SK-N-SH (cell line): ENCODE measurements at regions not wholly inside any gene's neighbourhood (a gene's known extent, or its start where the extent isn't known, plus 50 kb on each side); places are given as distances from the start of the nearest gene placed in this dataset.

Experiments used
- CTCF ChIA-PET: fragments of 300-600, 350-600 bp; formaldehyde crosslinking; extraction: SDS; loops from one replicate; lab custom pipeline; 2021; lab: Yijun Ruan, JAX
- POLR2A ChIA-PET: fragments of 350-600 bp; sonication (Branson Sonifier 250); formaldehyde crosslinking; extraction: SDS; loops from one replicate; lab custom pipeline; 2020; ENCODE audit warnings: antibody characterized with exemption, inconsistent platforms; lab: Yijun Ruan, JAX
- DNase-seq: peaks from one replicate; pipeline ENCODE4 v3.0.0; 2012
- H2AFZ ChIP-seq: fragments of 200-600 bp; sonication (generic); 2 replicates; pipeline ENCODE4 v1.8.1; 2016; ENCODE audit warnings: antibody characterized with exemption, mild to moderate bottlenecking, low read depth
- H3F3A ChIP-seq: fragments of 200-600 bp; sonication (generic); replicated peaks from 2 replicates; pipeline ENCODE3; 2016; ENCODE audit warnings: antibody characterized with exemption, mild to moderate bottlenecking; ENCODE audit not compliant: insufficient read depth
- H3K27ac ChIP-seq, 2 experiments: fragments of 200-500 bp in 1 of 2; fragments of 200-600 bp in 1 of 2; sonication (Bioruptor generic) in 1 of 2; sonication (generic), shearing (Covaris generic) in 1 of 2; 2 replicates each; pipeline versions ENCODE4 v1.5.1 to v1.6.1; 2014 to 2016; ENCODE audit warnings: low read depth in 2 of 2, inconsistent platforms in 1 of 2, low read length in 1 of 2, mild to moderate bottlenecking in 1 of 2, mixed read lengths in 1 of 2
- H3K27me3 ChIP-seq: fragments of 200-600 bp; sonication (generic), shearing (Covaris generic); 2 replicates; pipeline ENCODE4 v1.6.1; 2016; ENCODE audit warnings: mixed run types; ENCODE audit not compliant: insufficient read depth
- H3K36me3 ChIP-seq, 2 experiments: fragments of 200-500 bp in 1 of 2; fragments of 200-600 bp in 1 of 2; sonication (Bioruptor generic) in 1 of 2; sonication (generic) in 1 of 2; replicated peaks in 1 of 2; 2 replicates each; pipeline versions ENCODE3 to v1.5.1; 2014 to 2016; ENCODE audit warnings: low read length in 1 of 2, mild to moderate bottlenecking in 1 of 2; ENCODE audit not compliant: insufficient read depth in 2 of 2, control insufficient read depth in 1 of 2
- H3K4me1 ChIP-seq, 2 experiments: fragments of 200-500 bp in 1 of 2; fragments of 200-600 bp in 1 of 2; sonication (Bioruptor generic) in 1 of 2; sonication (generic), shearing (Covaris generic) in 1 of 2; 2 replicates each; pipeline versions ENCODE4 v1.5.1 to v1.6.1; 2014 to 2016; ENCODE audit warnings: low read depth in 1 of 2, low read length in 1 of 2, mixed run types in 1 of 2; ENCODE audit not compliant: insufficient read depth in 2 of 2, control insufficient read depth in 1 of 2
- H3K4me2 ChIP-seq: fragments of 200-600 bp; sonication (generic), shearing (Covaris generic); 2 replicates; pipeline ENCODE4 v1.6.1; 2017; ENCODE audit warnings: mixed run types
- H3K4me3 ChIP-seq, 2 experiments: fragments of 200-500 bp in 1 of 2; fragments of 200-600 bp in 1 of 2; sonication (Bioruptor generic) in 1 of 2; sonication (generic), shearing (Covaris generic) in 1 of 2; 2 replicates each; pipeline versions ENCODE4 v1.5.1 to v1.8.1; 2014 to 2016; ENCODE audit warnings: low read depth in 2 of 2, inconsistent platforms in 1 of 2, low read length in 1 of 2, mild to moderate bottlenecking in 1 of 2, mixed read lengths in 1 of 2, moderate library complexity in 1 of 2
- H3K79me2 ChIP-seq: fragments of 200-600 bp; sonication (generic); 2 replicates; pipeline ENCODE4 v1.8.1; 2017; ENCODE audit warnings: mild to moderate bottlenecking; ENCODE audit not compliant: insufficient read depth
- H3K9ac ChIP-seq: fragments of 200-600 bp; sonication (generic); 2 replicates; pipeline ENCODE4 v1.6.1; 2017; ENCODE audit warnings: mixed run types
- H3K9me2 ChIP-seq: fragments of 200-600 bp; sonication (generic); 2 replicates; pipeline ENCODE4 v1.6.1; 2017; ENCODE audit warnings: mixed run types
- H3K9me3 ChIP-seq: fragments of 200-600 bp; sonication (generic); 2 replicates; pipeline ENCODE4 v1.6.1; 2017; ENCODE audit warnings: mixed run types, mild to moderate bottlenecking, moderate library complexity
- H4K20me1 ChIP-seq: fragments of 200-600 bp; sonication (generic); 2 replicates; pipeline ENCODE4 v1.6.1; 2017; ENCODE audit warnings: mild to moderate bottlenecking, mixed run types; ENCODE audit not compliant: insufficient read depth
- CHD2 ChIP-seq: fragments of 150-350 bp; IDR thresholded peaks from 2 replicates; pipeline ENCODE4 v1.6.1; 2018; ENCODE audit warnings: low read length; ENCODE audit not compliant: partially characterized antibody
- CTCF ChIP-seq: fragments of 200-600 bp; sonication (generic); IDR thresholded peaks from 2 replicates; pipeline ENCODE4 v1.6.1; 2017; ENCODE audit warnings: antibody characterized with exemption, mild to moderate bottlenecking, moderate library complexity
- ELF1 ChIP-seq: IDR thresholded peaks from 2 replicates; pipeline ENCODE4 v1.4.0; 2012
- EP300 ChIP-seq, 2 experiments: IDR thresholded peaks; 2 replicates each; pipeline versions ENCODE4 v1.4.0 to v1.6.1; 2012; ENCODE audit warnings: borderline replicate concordance in 1 of 2, low read depth in 1 of 2, low read length in 1 of 2
- EZH2phosphoT487 ChIP-seq: fragments of 200-600 bp; sonication (generic); IDR thresholded peaks from 2 replicates; pipeline ENCODE4 v1.6.1; 2017; ENCODE audit warnings: low read depth, mixed run types, mild to moderate bottlenecking, antibody characterized with exemption, moderate library complexity, borderline replicate concordance
- FOSL2 ChIP-seq: IDR thresholded peaks from 2 replicates; pipeline ENCODE4 v1.4.0; 2012; ENCODE audit warnings: low read depth, mild to moderate bottlenecking, moderate library complexity, borderline replicate concordance
- FOXJ3 ChIP-seq: sonication (generic); formaldehyde crosslinking; IDR thresholded peaks from 2 replicates; pipeline ENCODE4 v1.5.1; 2020; ENCODE audit warnings: mild to moderate bottlenecking, missing genetic modification reagents
- GATA2 ChIP-seq: sonication (generic); formaldehyde crosslinking; IDR thresholded peaks from 2 replicates; pipeline ENCODE4 v1.5.0; 2020; ENCODE audit warnings: mild to moderate bottlenecking, missing genetic modification reagents
- JUND ChIP-seq: IDR thresholded peaks from 2 replicates; pipeline ENCODE4 v1.4.0; 2012
- MEF2A ChIP-seq: IDR thresholded peaks from 2 replicates; pipeline ENCODE4 v1.4.0; 2012; ENCODE audit warnings: low read depth, borderline replicate concordance
- MXI1 ChIP-seq: IDR thresholded peaks from 2 replicates; pipeline ENCODE4 v1.6.1; 2012; ENCODE audit warnings: mild to moderate bottlenecking, low read depth, low read length, improper control_type of control experiment
- NFIC ChIP-seq: IDR thresholded peaks from 2 replicates; pipeline ENCODE4 v1.4.0; 2012; ENCODE audit warnings: borderline replicate concordance
- POLR2AphosphoS5 ChIP-seq: IDR thresholded peaks from 2 replicates; pipeline ENCODE4 v1.6.1; 2012; ENCODE audit warnings: low read depth, low read length
- RAD21 ChIP-seq: IDR thresholded peaks from 2 replicates; pipeline ENCODE4 v1.6.1; 2012; ENCODE audit warnings: mild to moderate bottlenecking, low read length
- RCOR1 ChIP-seq: fragments of 150-350 bp; IDR thresholded peaks from 2 replicates; pipeline ENCODE4 v1.6.1; 2017; ENCODE audit warnings: antibody characterized with exemption, low read length
- RFX5 ChIP-seq: IDR thresholded peaks from 2 replicates; pipeline ENCODE4 v1.6.1; 2012; ENCODE audit warnings: mild to moderate bottlenecking, improper control_type of control experiment, low read length
- SMC3 ChIP-seq: IDR thresholded peaks from 2 replicates; pipeline ENCODE4 v1.6.1; 2012; ENCODE audit warnings: low read depth, low read length, improper control_type of control experiment
- TCF12 ChIP-seq: IDR thresholded peaks from 2 replicates; pipeline ENCODE4 v1.4.0; 2012
- TEAD4 ChIP-seq: IDR thresholded peaks from 2 replicates; pipeline ENCODE4 v1.4.0; 2012; ENCODE audit warnings: mild to moderate bottlenecking, borderline replicate concordance; ENCODE audit not compliant: insufficient read depth
- WGBS: methylation state at CpG from one replicate; pipeline ENCODE4 v1.1.6; 2017; ENCODE audit warnings: low lambda C conversion rate; 5-methylcytosine and 5-hydroxymethylcytosine counted together
- TF ChIP-seq, protein P1 (sequence below): fragments of 150-350 bp; IDR thresholded peaks from 2 replicates; pipeline ENCODE4 v1.6.1; 2017; ENCODE audit warnings: antibody characterized with exemption, low read length, low read depth, borderline replicate concordance
- TF ChIP-seq, protein P2 (sequence below): IDR thresholded peaks from 2 replicates; pipeline ENCODE4 v1.6.1; 2012; ENCODE audit warnings: mild to moderate bottlenecking, low read depth, low read length, moderate library complexity

DNA sequence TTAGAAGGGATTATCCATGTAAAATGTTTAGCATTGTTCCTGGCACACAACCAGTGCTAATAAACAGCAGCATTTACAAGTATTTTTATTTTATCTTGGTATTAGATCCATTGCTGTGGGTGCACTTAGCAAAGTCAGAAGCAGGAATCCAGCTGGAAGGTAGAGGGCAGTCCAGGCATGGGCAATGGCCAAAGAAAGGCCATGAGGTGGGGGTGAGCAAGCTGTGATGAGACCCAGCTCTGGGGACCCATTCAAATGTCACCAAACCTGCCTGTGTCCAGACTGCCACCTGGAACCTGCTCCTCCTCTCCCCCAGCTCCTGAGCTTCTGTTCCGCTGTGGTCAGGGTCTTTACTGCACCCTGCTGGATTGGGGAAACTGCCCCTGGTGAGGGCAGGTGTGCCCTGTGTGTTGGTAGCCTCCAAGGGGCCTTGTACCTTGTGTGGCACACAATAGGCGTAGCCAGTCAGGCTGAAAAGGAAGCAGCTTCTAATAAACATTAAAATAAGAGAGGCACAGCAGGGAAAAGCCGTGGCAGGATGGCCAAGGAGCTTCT, 118.0 kb upstream of the CRHR1 start:
- Histone ChIP-seq H4K20me1 (no peaks in the 10 kb centered on the region), H3K4me1 (no peaks in the 10 kb centered on the region), H3K79me2 (no peaks in the 10 kb centered on the region), H2AFZ (no peak overlapping the region), H3K4me3 (no peak overlapping the region), H3K9me2 (no peaks in the 10 kb centered on the region), H3F3A (no peaks in the 10 kb centered on the region), H3K36me3 (no peaks in the 10 kb centered on the region), H3K27me3 (peaks cover 23% of the 10 kb centered on the region), H3K9ac (no peak overlapping the region), H3K9me3 (no peaks in the 10 kb centered on the region), H3K4me2 (no peak overlapping the region), H3K27ac (no peak overlapping the region)
- CTCF ChIA-PET, result interaction anchor here (0.6 to 3.1 kb wide), 17 partner anchors 8 to 281 kb away, joined by 3 to 25 read pairs (median 4); no protein-coding TSS in a partner anchor
- WGBS, result 42% methylated on average over 3 of the region's 3 CpGs
- TF ChIP-seq RAD21 (peak; percentile 60), JUND (no peak), POLR2AphosphoS5 (no peak), RCOR1 (no peak), EP300 (IDR thresholded peaks at IDR 0.05; ENCODE audit: borderline replicate concordance in 1 of 2, low read depth in 1 of 2, low read length in 1 of 2) (no peak)
- POLR2A ChIA-PET, result no interaction called here
- DNase-seq, result no peak

DNA sequence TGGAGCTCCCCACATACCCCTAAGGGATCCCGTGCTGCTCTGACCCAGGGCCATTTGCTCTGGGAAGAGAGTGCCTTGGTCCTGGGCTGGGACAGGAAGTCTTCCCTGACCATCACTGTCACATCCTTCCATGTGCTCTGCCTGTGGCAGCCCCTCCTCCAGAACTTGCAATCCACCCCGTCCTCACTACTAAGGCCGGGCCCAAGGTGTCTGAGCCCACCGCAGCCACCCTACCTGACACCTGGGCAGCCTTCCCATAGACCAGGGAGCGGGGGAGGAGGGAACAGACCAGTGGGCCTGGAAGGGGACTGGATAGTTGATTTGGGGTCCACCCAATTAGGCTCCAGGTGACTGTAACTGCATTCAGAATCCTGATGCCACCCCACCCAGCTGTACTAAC, 117.5 kb upstream of the CRHR1 start:
- Histone ChIP-seq H3K27me3 (peaks cover 23% of the 10 kb centered on the region), H3K9me2 (no peaks in the 10 kb centered on the region), H2AFZ (no peak overlapping the region), H3K27ac (no peak overlapping the region), H3K9me3 (no peaks in the 10 kb centered on the region), H3K4me3 (no peak overlapping the region), H3K79me2 (no peaks in the 10 kb centered on the region), H3K4me1 (no peaks in the 10 kb centered on the region), H3K9ac (no peak overlapping the region), H4K20me1 (no peaks in the 10 kb centered on the region), H3F3A (no peaks in the 10 kb centered on the region), H3K4me2 (no peak overlapping the region), H3K36me3 (no peaks in the 10 kb centered on the region)
- TF ChIP-seq, protein P1, sequence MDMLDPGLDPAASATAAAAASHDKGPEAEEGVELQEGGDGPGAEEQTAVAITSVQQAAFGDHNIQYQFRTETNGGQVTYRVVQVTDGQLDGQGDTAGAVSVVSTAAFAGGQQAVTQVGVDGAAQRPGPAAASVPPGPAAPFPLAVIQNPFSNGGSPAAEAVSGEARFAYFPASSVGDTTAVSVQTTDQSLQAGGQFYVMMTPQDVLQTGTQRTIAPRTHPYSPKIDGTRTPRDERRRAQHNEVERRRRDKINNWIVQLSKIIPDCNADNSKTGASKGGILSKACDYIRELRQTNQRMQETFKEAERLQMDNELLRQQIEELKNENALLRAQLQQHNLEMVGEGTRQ, result no peak
- no peak for TF ChIP-seq ELF1
- TF ChIP-seq JUND, result no peak
- no peak for TF ChIP-seq RFX5
- no peak for TF ChIP-seq CHD2
- no peak for TF ChIP-seq CTCF
- TF ChIP-seq EZH2phosphoT487, result no peak
- TF ChIP-seq NFIC, result no peak
- no peak for TF ChIP-seq SMC3
- no peak for TF ChIP-seq EP300 (IDR thresholded peaks at IDR 0.05; ENCODE audit: borderline replicate concordance in 1 of 2, low read depth in 1 of 2, low read length in 1 of 2)
- no peak for TF ChIP-seq FOSL2
- TF ChIP-seq RCOR1, result no peak
- TF ChIP-seq MEF2A, result no peak
- no peak for TF ChIP-seq GATA2 (CRISPR knock-in tag)
- TF ChIP-seq TCF12, result no peak
- TF ChIP-seq TEAD4, result no peak
- TF ChIP-seq, protein P2, sequence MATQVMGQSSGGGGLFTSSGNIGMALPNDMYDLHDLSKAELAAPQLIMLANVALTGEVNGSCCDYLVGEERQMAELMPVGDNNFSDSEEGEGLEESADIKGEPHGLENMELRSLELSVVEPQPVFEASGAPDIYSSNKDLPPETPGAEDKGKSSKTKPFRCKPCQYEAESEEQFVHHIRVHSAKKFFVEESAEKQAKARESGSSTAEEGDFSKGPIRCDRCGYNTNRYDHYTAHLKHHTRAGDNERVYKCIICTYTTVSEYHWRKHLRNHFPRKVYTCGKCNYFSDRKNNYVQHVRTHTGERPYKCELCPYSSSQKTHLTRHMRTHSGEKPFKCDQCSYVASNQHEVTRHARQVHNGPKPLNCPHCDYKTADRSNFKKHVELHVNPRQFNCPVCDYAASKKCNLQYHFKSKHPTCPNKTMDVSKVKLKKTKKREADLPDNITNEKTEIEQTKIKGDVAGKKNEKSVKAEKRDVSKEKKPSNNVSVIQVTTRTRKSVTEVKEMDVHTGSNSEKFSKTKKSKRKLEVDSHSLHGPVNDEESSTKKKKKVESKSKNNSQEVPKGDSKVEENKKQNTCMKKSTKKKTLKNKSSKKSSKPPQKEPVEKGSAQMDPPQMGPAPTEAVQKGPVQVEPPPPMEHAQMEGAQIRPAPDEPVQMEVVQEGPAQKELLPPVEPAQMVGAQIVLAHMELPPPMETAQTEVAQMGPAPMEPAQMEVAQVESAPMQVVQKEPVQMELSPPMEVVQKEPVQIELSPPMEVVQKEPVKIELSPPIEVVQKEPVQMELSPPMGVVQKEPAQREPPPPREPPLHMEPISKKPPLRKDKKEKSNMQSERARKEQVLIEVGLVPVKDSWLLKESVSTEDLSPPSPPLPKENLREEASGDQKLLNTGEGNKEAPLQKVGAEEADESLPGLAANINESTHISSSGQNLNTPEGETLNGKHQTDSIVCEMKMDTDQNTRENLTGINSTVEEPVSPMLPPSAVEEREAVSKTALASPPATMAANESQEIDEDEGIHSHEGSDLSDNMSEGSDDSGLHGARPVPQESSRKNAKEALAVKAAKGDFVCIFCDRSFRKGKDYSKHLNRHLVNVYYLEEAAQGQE, result no peak
- TF ChIP-seq MXI1, result no peak
- no peak for TF ChIP-seq FOXJ3 (CRISPR knock-in tag)
- no peak for DNase-seq
- WGBS, result 25% methylated on average over 5 of the region's 5 CpGs
- ChIA-PET CTCF (interaction anchor here (0.6 to 3.1 kb wide), 15 partner anchors 9 to 227 kb away, joined by 3 to 25 read pairs (median 4); no protein-coding TSS in a partner anchor), POLR2A (no interaction called here)
